CD14-positive monocyte (primary cell): ENCODE measurements at regions not wholly inside any gene's neighbourhood (a gene's known extent, or its start where the extent isn't known, plus 50 kb on each side); places are given as distances from the start of the nearest gene placed in this dataset.

Experiments
- DNase-seq, 3 donors: peaks; one replicate each; pipeline ENCODE4 v3.0.0-alpha.2; 2011 to 2022
- H2AFZ ChIP-seq: 2 replicates; pipeline ENCODE4 v1.6.0; 2012; ENCODE audit warnings: mild to moderate bottlenecking, low read depth, low read length, inconsistent platforms; ENCODE audit not compliant: insufficient read depth, poor library complexity, severe bottlenecking
- H3K27ac ChIP-seq, 2 donors: 1 replicate in 1 of 2; 2 replicates in 1 of 2; pipeline ENCODE4 v1.5.1; 2012 to 2013; ENCODE audit warnings: low read length in 2 of 2, control low read depth in 1 of 2, inconsistent platforms in 1 of 2, low read depth in 1 of 2, mild to moderate bottlenecking in 1 of 2
- H3K27me3 ChIP-seq, 2 donors: one replicate each; pipeline versions ENCODE4 v1.6.0 to v1.6.1; 2011 to 2013; ENCODE audit warnings: low read length in 2 of 2; ENCODE audit not compliant: control insufficient read depth in 2 of 2, insufficient read depth in 2 of 2
- H3K36me3 ChIP-seq, 2 donors: replicated peaks in 1 of 2; 1 replicate in 1 of 2; 2 replicates in 1 of 2; pipeline versions ENCODE4 v1.5.1 to v1.6.1; 2012 to 2013; ENCODE audit warnings: low read length in 2 of 2, control low read depth in 1 of 2, inconsistent platforms in 1 of 2, mild to moderate bottlenecking in 1 of 2; ENCODE audit not compliant: insufficient read depth in 2 of 2, control insufficient read depth in 1 of 2
- H3K4me1 ChIP-seq, 2 donors: 1 replicate in 1 of 2; 2 replicates in 1 of 2; pipeline versions ENCODE4 v1.5.1 to v1.6.1; 2012 to 2013; ENCODE audit warnings: low read length in 2 of 2, control low read depth in 1 of 2, inconsistent platforms in 1 of 2, mild to moderate bottlenecking in 1 of 2, moderate library complexity in 1 of 2; ENCODE audit not compliant: insufficient read depth in 2 of 2, control insufficient read depth in 1 of 2
- H3K4me2 ChIP-seq: replicated peaks from 2 replicates; pipeline ENCODE3; 2012; ENCODE audit warnings: low read length, moderate library complexity, mild to moderate bottlenecking; ENCODE audit not compliant: poor library complexity, severe bottlenecking; ENCODE audit errors: extremely low read depth
- H3K4me3 ChIP-seq, 3 experiments: fragments of 200-600 bp in 1 of 3; sonication (generic) in 1 of 3; replicated peaks in 1 of 3; 1 replicate in 2 of 3; 2 replicates in 1 of 3; pipeline ENCODE4 v1.5.1; 2011 to 2013; ENCODE audit warnings: low read length in 3 of 3, mild to moderate bottlenecking in 3 of 3, control low read depth in 2 of 3, low read depth in 2 of 3, inconsistent platforms in 1 of 3, moderate library complexity in 1 of 3
- H3K79me2 ChIP-seq: 2 replicates; pipeline ENCODE4 v1.6.0; 2012; ENCODE audit warnings: mild to moderate bottlenecking, control low read depth, inconsistent platforms, low read length, moderate library complexity; ENCODE audit not compliant: insufficient read depth
- H3K9ac ChIP-seq: 2 replicates; pipeline ENCODE4 v1.6.0; 2017; ENCODE audit warnings: low read length, mild to moderate bottlenecking; ENCODE audit not compliant: insufficient read depth, poor library complexity, severe bottlenecking
- H3K9me3 ChIP-seq, 2 donors: replicated peaks in 1 of 2; 1 replicate in 1 of 2; 2 replicates in 1 of 2; pipeline versions ENCODE4 v1.5.1 to v1.6.1; 2012 to 2013; ENCODE audit warnings: low read length in 2 of 2, control low read depth in 1 of 2; ENCODE audit not compliant: control insufficient read depth in 1 of 2, insufficient read depth in 1 of 2
- H4K20me1 ChIP-seq: 2 replicates; pipeline ENCODE4 v1.6.0; 2012; ENCODE audit warnings: mild to moderate bottlenecking, low read length, control low read depth, moderate library complexity; ENCODE audit not compliant: insufficient read depth
- H3K27ac Mint-ChIP-seq, 7 donors: one replicate each; pipeline ENCODE4 v1.8.0; 2020; ENCODE audit warnings: mild to moderate bottlenecking in 7 of 7, mixed read lengths in 7 of 7, moderate library complexity in 6 of 7, inconsistent platforms in 2 of 7
- H3K27me3 Mint-ChIP-seq, 3 donors: one replicate each; pipeline ENCODE4 v1.8.0; 2021 to 2022; ENCODE audit warnings: low read depth in 3 of 3, mild to moderate bottlenecking in 3 of 3, mixed read lengths in 3 of 3, moderate library complexity in 3 of 3, inconsistent platforms in 1 of 3
- H3K36me3 Mint-ChIP-seq, 2 donors: one replicate each; pipeline ENCODE4 v1.8.0; 2020; ENCODE audit warnings: mixed read lengths in 2 of 2, inconsistent platforms in 1 of 2, mild to moderate bottlenecking in 1 of 2
- H3K4me1 Mint-ChIP-seq: one replicate; pipeline ENCODE4 v1.8.0; 2020; ENCODE audit warnings: mild to moderate bottlenecking, mixed read lengths
- H3K4me3 Mint-ChIP-seq, 2 donors: one replicate each; pipeline ENCODE4 v1.8.0; 2020; ENCODE audit warnings: mild to moderate bottlenecking in 2 of 2, mixed read lengths in 2 of 2, moderate library complexity in 1 of 2
- H3K9me3 Mint-ChIP-seq, 7 donors: one replicate each; pipeline ENCODE4 v1.8.0; 2020 to 2022; ENCODE audit warnings: mixed read lengths in 7 of 7, mild to moderate bottlenecking in 6 of 7, moderate library complexity in 6 of 7, inconsistent platforms in 2 of 7
- CTCF ChIP-seq: fragments of 200-600 bp; IDR thresholded peaks from one replicate; pipeline ENCODE4 v1.8.0; 2022; ENCODE audit warnings: antibody characterized with exemption, mild to moderate bottlenecking
- WGBS: methylation state at CpG from one replicate; pipeline ENCODE4 v1.1.5; 2013; ENCODE audit warnings: missing lambda C conversion rate; ENCODE audit not compliant: insufficient coverage; 5-methylcytosine and 5-hydroxymethylcytosine counted together
- intact Hi-C, 2 donors: fragments of 100-400 bp; cut with micrococcal nuclease; formaldehyde crosslinking; loops; one replicate each; pipeline versions ENCODE4 v1.15.0 to v1.15.1; 2023

- no peaks in the 10 kb centered on the region for H3K4me1 ChIP-seq
- H2AFZ ChIP-seq = no peak overlapping the region
- no peak for TF ChIP-seq CTCF
- no peaks in the 10 kb centered on the region for H3K9me3 ChIP-seq
- H3K36me3 ChIP-seq = no peaks in the 10 kb centered on the region
- intact Hi-C loops = no loop called here
- no peaks in the 10 kb centered on the region for H3K36me3 Mint-ChIP-seq
- no peaks in the 10 kb centered on the region for H3K27me3 Mint-ChIP-seq
- H3K9me3 Mint-ChIP-seq = no peaks in the 10 kb centered on the region
- H3K79me2 ChIP-seq = no peaks in the 10 kb centered on the region
- no peak for DNase-seq
- H4K20me1 ChIP-seq = no peaks in the 10 kb centered on the region
- no peak overlapping the region for H3K27ac Mint-ChIP-seq
- WGBS = no CpG with 5 or more reads among the region's 4 CpGs
- H3K4me1 Mint-ChIP-seq = no peaks in the 10 kb centered on the region
- no peak overlapping the region for H3K4me3 Mint-ChIP-seq
- no peak overlapping the region for H3K9ac ChIP-seq
- H3K4me3 ChIP-seq = no peak overlapping the region
- no peak overlapping the region for H3K4me2 ChIP-seq
- H3K27me3 ChIP-seq = no peaks in the 10 kb centered on the region
- H3K27ac ChIP-seq = no peak overlapping the region
Measured at GRCh38 chr13:61965756-61966155, 550.1 kb upstream of the PCDH20 start.

GRCh38 chr13:61960981-61961380 lies 545.3 kb upstream of the PCDH20 start:
- intact Hi-C loops = no loop called here
- Histone ChIP-seq H3K4me2 (no peak overlapping the region), H2AFZ (no peak overlapping the region), H3K9me3 (no peaks in the 10 kb centered on the region), H3K4me1 (no peaks in the 10 kb centered on the region), H3K4me3 (no peak overlapping the region), H3K36me3 (no peaks in the 10 kb centered on the region), H3K27me3 (no peaks in the 10 kb centered on the region), H4K20me1 (no peaks in the 10 kb centered on the region), H3K27ac (no peak overlapping the region), H3K9ac (no peak overlapping the region), H3K79me2 (no peaks in the 10 kb centered on the region)
- H3K4me1 Mint-ChIP-seq = no peaks in the 10 kb centered on the region
- no peak for TF ChIP-seq CTCF
- H3K27me3 Mint-ChIP-seq = peaks cover 0 to 2% (median 0%) of the 10 kb centered on the region in 3 donors
- no peak for DNase-seq
- no peaks in the 10 kb centered on the region for H3K36me3 Mint-ChIP-seq
- no peak overlapping the region for H3K4me3 Mint-ChIP-seq
- no peaks in the 10 kb centered on the region for H3K9me3 Mint-ChIP-seq
- no peak overlapping the region for H3K27ac Mint-ChIP-seq
